IMR-90 (cell line): ENCODE measurements at regions not wholly inside any gene's neighbourhood (a gene's known extent, or its start where the extent isn't known, plus 50 kb on each side); places are given as distances from the start of the nearest gene placed in this dataset.

ENCODE experiments used
- ATAC-seq: fragments of 200-7000 bp; cut with Tn5 transposase; 2 replicates; pipeline ENCODE4 v1.9.1; 2020; ENCODE audit warnings: low read depth, mild to moderate bottlenecking, moderate library complexity
- BruUV-seq: library from RNA; stranded (reverse); fragments of 400-500 nt; replicated peaks from 2 replicates; lab custom pipeline; 2021; lab: Mats Ljungman, UMichigan
- CTCF ChIA-PET: fragments of 300-600 bp; formaldehyde crosslinking; extraction: SDS; loops from one replicate; lab custom pipeline; 2021; ENCODE audit warnings: antibody characterized with exemption; lab: Yijun Ruan, JAX
- POLR2A ChIA-PET: fragments of 300-600 bp; sonication (Branson Sonifier 250); formaldehyde crosslinking; loops from one replicate; lab custom pipeline; 2022; ENCODE audit warnings: antibody characterized with exemption; ENCODE audit not compliant: unreplicated experiment; lab: Charles Lee
- DNase-seq: peaks from one replicate; pipeline ENCODE4 v3.0.0; 2013
- H2AFZ ChIP-seq: replicated peaks from 2 replicates; pipeline ENCODE3; 2013; ENCODE audit warnings: low read length, mild to moderate bottlenecking; ENCODE audit not compliant: poor library complexity
- H2AK5ac ChIP-seq: 2 replicates; pipeline ENCODE4 v1.6.1; 2013; ENCODE audit warnings: low read depth, low read length, inconsistent platforms
- H2AK9ac ChIP-seq: replicated peaks from 2 replicates; pipeline ENCODE3; 2013; ENCODE audit warnings: mild to moderate bottlenecking, low read depth, low read length, moderate library complexity; ENCODE audit not compliant: poor library complexity
- H2BK120ac ChIP-seq: 2 replicates; pipeline ENCODE4 v1.6.1; 2013; ENCODE audit warnings: low read depth, low read length, inconsistent platforms
- H2BK15ac ChIP-seq: 3 replicates; pipeline ENCODE4 v1.6.1; 2013; ENCODE audit warnings: low read depth, low read length, inconsistent platforms
- H2BK20ac ChIP-seq: 2 replicates; pipeline ENCODE4 v1.6.1; 2013; ENCODE audit warnings: low read depth, mild to moderate bottlenecking, inconsistent platforms, low read length, moderate library complexity
- H2BK5ac ChIP-seq: 2 replicates; pipeline ENCODE4 v1.6.1; 2013; ENCODE audit warnings: mild to moderate bottlenecking, low read depth, low read length, inconsistent platforms; ENCODE audit not compliant: poor library complexity, severe bottlenecking
- H3K14ac ChIP-seq: replicated peaks from 2 replicates; pipeline ENCODE4 v1.6.1; 2013; ENCODE audit warnings: low read depth, low read length, inconsistent platforms
- H3K18ac ChIP-seq: 2 replicates; pipeline ENCODE4 v1.6.1; 2013; ENCODE audit warnings: low read depth, low read length, control low read depth
- H3K23ac ChIP-seq: 2 replicates; pipeline ENCODE4 v1.6.1; 2013; ENCODE audit warnings: low read depth, low read length, inconsistent platforms
- H3K27ac ChIP-seq: 2 replicates; pipeline ENCODE4 v1.5.1; 2013; ENCODE audit warnings: mild to moderate bottlenecking, control low read depth, low read length; ENCODE audit not compliant: insufficient read depth
- H3K27me3 ChIP-seq: 2 replicates; pipeline ENCODE4 v1.6.1; 2013; ENCODE audit warnings: low read length; ENCODE audit not compliant: control insufficient read depth, insufficient read depth
- H3K36me3 ChIP-seq: 2 replicates; pipeline ENCODE4 v1.6.1; 2013; ENCODE audit warnings: low read length, mixed read lengths; ENCODE audit not compliant: control insufficient read depth, insufficient read depth
- H3K4ac ChIP-seq: 2 replicates; pipeline ENCODE4 v1.6.1; 2013; ENCODE audit warnings: low read depth, low read length, inconsistent platforms
- H3K4me1 ChIP-seq: 2 replicates; pipeline ENCODE4 v1.6.1; 2013; ENCODE audit warnings: low read length, mixed read lengths; ENCODE audit not compliant: control insufficient read depth, insufficient read depth
- H3K4me2 ChIP-seq: 2 replicates; pipeline ENCODE4 v1.6.1; 2013; ENCODE audit warnings: low read depth, mild to moderate bottlenecking, control low read depth, low read length, moderate library complexity
- H3K4me3 ChIP-seq: 2 replicates; pipeline ENCODE4 v1.5.1; 2013; ENCODE audit warnings: low read depth, mild to moderate bottlenecking, control low read depth, low read length, moderate library complexity; ENCODE audit not compliant: insufficient read depth
- H3K56ac ChIP-seq: 2 replicates; pipeline ENCODE4 v1.6.1; 2013; ENCODE audit warnings: low read length, inconsistent platforms; ENCODE audit not compliant: insufficient read depth; ENCODE audit errors: extremely low read depth
- H3K79me1 ChIP-seq, 2 experiments: 2 replicates each; pipeline ENCODE4 v1.6.1; 2013; ENCODE audit warnings: low read length in 2 of 2, inconsistent platforms in 1 of 2, low read depth in 1 of 2
- H3K9ac ChIP-seq: 2 replicates; pipeline ENCODE4 v1.6.1; 2013; ENCODE audit warnings: low read depth, low read length, control low read depth
- H3K9me1 ChIP-seq: 2 replicates; pipeline ENCODE4 v1.6.1; 2013; ENCODE audit warnings: low read length, inconsistent platforms; ENCODE audit not compliant: insufficient read depth
- H3K9me3 ChIP-seq: 2 replicates; pipeline ENCODE4 v1.6.1; 2013; ENCODE audit warnings: low read length; ENCODE audit not compliant: control insufficient read depth, insufficient read depth
- H4K20me1 ChIP-seq: 2 replicates; pipeline ENCODE4 v1.6.1; 2013; ENCODE audit warnings: low read length, inconsistent platforms; ENCODE audit not compliant: insufficient read depth
- H4K5ac ChIP-seq: 2 replicates; pipeline ENCODE4 v1.6.1; 2013; ENCODE audit warnings: mild to moderate bottlenecking, low read depth, low read length, control low read depth
- H4K8ac ChIP-seq, 2 experiments: 2 replicates each; pipeline ENCODE4 v1.6.1; 2013; ENCODE audit warnings: low read depth in 2 of 2, low read length in 2 of 2, control low read depth in 1 of 2, inconsistent platforms in 1 of 2
- H4K91ac ChIP-seq: 2 replicates; pipeline ENCODE4 v1.6.1; 2013; ENCODE audit warnings: low read depth, low read length, inconsistent platforms; ENCODE audit not compliant: insufficient read depth
- BHLHE40 ChIP-seq: fragments of 150-350 bp; IDR thresholded peaks from 2 replicates; pipeline ENCODE4 v1.6.1; 2016; ENCODE audit warnings: mild to moderate bottlenecking, low read depth, low read length
- CTCF ChIP-seq: conservative IDR thresholded peaks from 2 replicates; pipeline ENCODE4 v1.5.1; 2012; ENCODE audit warnings: mild to moderate bottlenecking, low read depth, low read length, improper control_type of control experiment
- POLR2A ChIP-seq: IDR thresholded peaks from 2 replicates; pipeline ENCODE4 v1.6.1; 2012; ENCODE audit warnings: mild to moderate bottlenecking, low read depth, low read length
- RFX5 ChIP-seq: IDR thresholded peaks from 2 replicates; pipeline ENCODE4 v1.8.0; 2012; ENCODE audit warnings: low read depth, mild to moderate bottlenecking, low read length, moderate library complexity
- dilution Hi-C: fragments of 300-500 bp; cut with HindIII; formaldehyde crosslinking; loops from one replicate; pipeline ENCODE4 v1.14.3; 2018; ENCODE audit warnings: low sequenced_read_pairs; ENCODE audit not compliant: unreplicated experiment
- in situ Hi-C: fragments of 300-500 bp; cut with MboI; formaldehyde crosslinking; loops from 3 replicates; pipeline ENCODE4 v1.14.3; 2019; ENCODE audit warnings: low sequenced_read_pairs, inconsistent platforms, mixed read lengths
- intact Hi-C: fragments of 100-400 bp; cut with micrococcal nuclease; formaldehyde crosslinking; loops from 2 replicates; pipeline ENCODE4 v1.10.0; 2022

GRCh38 chr4:79207281-79207680 lies 118.6 kb downstream of the NAA11 start:
- BruUV-seq: no TSS peak
- no peak overlapping the region for H2AFZ ChIP-seq

More at GRCh38 chr4:79207281-79207680, 118.6 kb downstream of the NAA11 start:
- H3K18ac ChIP-seq: no peak overlapping the region
- no peak overlapping the region for H3K9ac ChIP-seq
- ATAC-seq (no peak), DNase-seq (no peak)
- intact Hi-C loops (no loop called here), dilution Hi-C loops (no loop called here), in situ Hi-C loops (no loop called here)
- H3K23ac ChIP-seq: no peak overlapping the region
- H2BK120ac ChIP-seq: no peak overlapping the region
- H2AK5ac ChIP-seq: no peak overlapping the region
- H4K20me1 ChIP-seq: no peaks in the 10 kb centered on the region
- no peaks in the 10 kb centered on the region for H3K79me1 ChIP-seq
- no peak overlapping the region for H2BK20ac ChIP-seq
- CTCF ChIA-PET: no interaction called here
- no peaks in the 10 kb centered on the region for H3K36me3 ChIP-seq
- H3K14ac ChIP-seq: no peak overlapping the region
- no peak overlapping the region for H2BK5ac ChIP-seq
- no peak overlapping the region for H4K8ac ChIP-seq
- H3K4me2 ChIP-seq: no peak overlapping the region
- H3K4me3 ChIP-seq: no peak overlapping the region
- no peak overlapping the region for H3K27ac ChIP-seq
- TF ChIP-seq BHLHE40 (no peak), POLR2A (no peak), CTCF (no peak), RFX5 (no peak)
- H3K4me1 ChIP-seq: no peaks in the 10 kb centered on the region
- no peak overlapping the region for H3K4ac ChIP-seq
- no peaks in the 10 kb centered on the region for H3K9me1 ChIP-seq
- no peaks in the 10 kb centered on the region for H3K9me3 ChIP-seq
- POLR2A ChIA-PET: no interaction called here
- H3K56ac ChIP-seq: no peak overlapping the region
- no peak overlapping the region for H4K91ac ChIP-seq
- H2BK15ac ChIP-seq: no peak overlapping the region
- H4K5ac ChIP-seq: no peak overlapping the region
- no peak overlapping the region for H2AK9ac ChIP-seq
- no peaks in the 10 kb centered on the region for H3K27me3 ChIP-seq
